ENCODE measurements at regions not wholly inside any gene's neighbourhood (a gene's known extent, or its start where the extent isn't known, plus 50 kb on each side); places are given as distances from the start of the nearest gene placed in this dataset.

- peaks cover 3% of the 10 kb centered on the region for H3K9me3 ChIP-seq (ENCODE audit: control insufficient read depth, low read length, poor library complexity, severe bottlenecking)
- H3K4me1 Mint-ChIP-seq, result no peaks in the 10 kb centered on the region
- H3K36me3 Mint-ChIP-seq (ENCODE audit: low read depth), result no peaks in the 10 kb centered on the region
- no peak overlapping the region for H3K4me3 Mint-ChIP-seq
- no peaks in the 10 kb centered on the region for H3K27me3 Mint-ChIP-seq
- DNase-seq (no peak), ATAC-seq (no peak)
- no peak overlapping the region for H3K27ac Mint-ChIP-seq
Observed at GRCh38 chr18:78559584-78559983, 420.0 kb upstream of the SALL3 start.

DNA sequence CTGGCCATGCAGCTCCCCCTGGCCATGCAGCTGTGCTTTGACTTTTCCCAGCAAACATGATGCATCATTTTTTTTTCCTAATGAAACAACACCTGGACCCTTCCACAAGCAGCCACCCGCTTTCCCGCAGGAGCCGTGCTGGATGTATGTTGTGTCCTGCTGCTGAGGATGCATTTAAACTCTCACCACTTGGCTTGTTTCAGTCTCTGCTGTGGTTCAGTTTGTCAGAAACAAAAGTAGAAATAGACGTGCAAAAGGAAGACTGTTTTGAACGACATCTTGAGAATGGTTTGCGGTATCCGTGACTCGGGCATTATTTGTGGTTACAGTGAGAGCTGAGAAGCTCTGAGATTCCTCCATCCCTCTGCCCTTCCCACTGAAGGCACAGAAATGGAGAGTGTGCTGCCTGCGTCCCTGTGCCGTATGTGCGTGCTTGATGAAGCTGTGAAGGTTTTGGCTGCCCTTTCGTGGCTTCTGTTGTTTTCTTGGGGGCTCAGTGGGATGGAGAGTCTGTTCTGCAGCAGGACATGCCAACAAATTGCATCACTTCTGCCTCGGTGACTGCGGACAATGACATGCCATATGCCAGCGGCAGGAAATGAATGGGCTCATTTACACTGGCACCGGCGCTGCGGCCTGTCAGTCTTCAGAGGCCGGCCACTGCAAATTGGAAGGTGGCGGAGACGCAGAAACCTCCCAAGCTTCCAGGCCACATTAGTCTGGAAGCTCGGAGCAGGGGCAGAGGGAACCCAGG, 417.7 kb upstream of the SALL3 start:
- no peaks in the 10 kb centered on the region for H3K36me3 Mint-ChIP-seq (ENCODE audit: low read depth)
- no peak overlapping the region for H3K4me3 Mint-ChIP-seq
- ATAC-seq (no peak), DNase-seq (no peak)
- no peaks in the 10 kb centered on the region for H3K9me3 ChIP-seq (ENCODE audit: control insufficient read depth, low read length, poor library complexity, severe bottlenecking)
- H3K27me3 Mint-ChIP-seq, result no peaks in the 10 kb centered on the region
- H3K27ac Mint-ChIP-seq, result no peak overlapping the region
- no peaks in the 10 kb centered on the region for H3K4me1 Mint-ChIP-seq

DNA sequence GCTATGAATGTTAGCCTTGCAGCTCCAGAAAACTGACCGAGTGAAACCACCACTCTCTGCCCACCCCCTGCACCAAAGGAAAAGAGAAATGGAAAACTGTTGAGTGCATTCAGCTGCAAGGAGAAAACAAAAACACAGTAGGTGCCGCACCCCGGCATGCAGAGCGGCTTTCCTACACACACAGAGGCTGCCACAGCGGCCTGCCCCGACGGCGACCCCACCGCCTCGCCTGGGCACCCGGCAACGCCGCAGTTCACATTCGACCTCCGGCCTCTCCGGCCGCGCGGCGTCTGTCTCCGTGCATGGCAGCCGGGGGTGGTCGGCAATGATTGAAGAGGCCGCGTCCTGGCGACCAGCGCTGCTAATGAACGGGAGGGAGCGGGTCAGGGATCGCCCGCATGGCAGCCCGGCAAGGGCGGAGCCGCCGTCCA, 417.1 kb upstream of the SALL3 start:
- Mint-ChIP-seq H3K36me3 (ENCODE audit: low read depth) (no peaks in the 10 kb centered on the region), H3K4me1 (no peaks in the 10 kb centered on the region), H3K4me3 (no peak overlapping the region), H3K27me3 (no peaks in the 10 kb centered on the region), H3K27ac (no peak overlapping the region)
- no peak for ATAC-seq
- DNase-seq, result no peak
- no peaks in the 10 kb centered on the region for H3K9me3 ChIP-seq (ENCODE audit: control insufficient read depth, low read length, poor library complexity, severe bottlenecking)

- H3K36me3 Mint-ChIP-seq (ENCODE audit: low read depth), result no peaks in the 10 kb centered on the region
- no peak for DNase-seq
- no peaks in the 10 kb centered on the region for H3K4me1 Mint-ChIP-seq
- no peak for ATAC-seq
- no peaks in the 10 kb centered on the region for H3K27me3 Mint-ChIP-seq
- no peak overlapping the region for H3K27ac Mint-ChIP-seq
- H3K9me3 ChIP-seq (ENCODE audit: control insufficient read depth, low read length, poor library complexity, severe bottlenecking), result no peaks in the 10 kb centered on the region
- H3K4me3 Mint-ChIP-seq, result no peak overlapping the region
Observed at GRCh38 chr18:78563110-78563509, 416.5 kb upstream of the SALL3 start.

GRCh38 chr18:78564030-78564429, 415.6 kb upstream of the SALL3 start:
- H3K27me3 Mint-ChIP-seq, result no peaks in the 10 kb centered on the region
- DNase-seq, result no peak

DNA sequence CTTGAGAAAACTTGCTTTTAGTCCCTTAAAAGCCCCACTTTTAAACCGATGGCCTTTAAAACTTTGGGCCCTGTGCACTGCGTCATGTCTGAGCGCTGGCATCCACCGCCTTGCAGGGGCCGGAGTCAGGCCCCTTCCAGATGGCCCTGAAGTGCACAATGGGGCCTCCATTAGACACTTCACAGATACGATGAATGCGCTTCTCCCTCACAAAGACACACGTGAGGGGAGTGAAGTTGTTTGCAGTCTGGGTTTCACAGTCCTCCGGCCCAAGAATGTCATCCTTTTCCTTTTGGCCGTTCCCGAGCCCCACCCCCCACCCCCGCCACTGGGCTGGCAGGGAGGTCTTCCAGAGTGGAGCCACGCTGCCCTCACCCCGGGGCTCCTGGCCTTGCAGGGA, 415.1 kb upstream of the SALL3 start:
- H3K4me1 Mint-ChIP-seq, result no peaks in the 10 kb centered on the region
- no peaks in the 10 kb centered on the region for H3K27me3 Mint-ChIP-seq
- no peak overlapping the region for H3K27ac Mint-ChIP-seq
- no peak overlapping the region for H3K4me3 Mint-ChIP-seq
- DNase-seq, result no peak
- H3K9me3 ChIP-seq (ENCODE audit: control insufficient read depth, low read length, poor library complexity, severe bottlenecking), result no peaks in the 10 kb centered on the region
- ATAC-seq, result no peak
- H3K36me3 Mint-ChIP-seq (ENCODE audit: low read depth), result no peaks in the 10 kb centered on the region

More at GRCh38 chr18:78564030-78564429, 415.6 kb upstream of the SALL3 start:
- Mint-ChIP-seq H3K36me3 (ENCODE audit: low read depth) (no peaks in the 10 kb centered on the region), H3K4me3 (no peak overlapping the region), H3K27ac (no peak overlapping the region), H3K4me1 (no peaks in the 10 kb centered on the region)
- no peaks in the 10 kb centered on the region for H3K9me3 ChIP-seq (ENCODE audit: control insufficient read depth, low read length, poor library complexity, severe bottlenecking)
- no peak for ATAC-seq

DNA sequence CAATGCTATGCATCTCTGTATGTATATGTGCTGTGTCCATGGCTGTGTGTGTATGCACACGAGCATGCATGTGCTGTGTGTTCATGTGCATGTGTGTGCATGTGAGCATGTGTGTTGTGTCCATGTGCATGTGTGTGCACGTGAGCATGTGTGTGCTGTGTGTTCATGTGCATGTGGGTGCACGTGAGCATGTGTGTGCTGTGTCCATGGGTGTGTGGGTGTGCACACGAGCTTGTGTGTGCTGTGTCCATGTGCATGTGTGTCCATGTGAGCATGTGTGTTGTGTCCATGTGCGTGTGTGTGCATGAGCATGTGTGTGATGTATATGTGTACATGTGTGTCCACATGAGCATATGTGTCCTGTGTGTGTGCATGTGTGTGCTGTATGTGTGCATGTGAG, 414.4 kb upstream of the SALL3 start:
- no peaks in the 10 kb centered on the region for H3K9me3 ChIP-seq (ENCODE audit: control insufficient read depth, low read length, poor library complexity, severe bottlenecking)

DNA sequence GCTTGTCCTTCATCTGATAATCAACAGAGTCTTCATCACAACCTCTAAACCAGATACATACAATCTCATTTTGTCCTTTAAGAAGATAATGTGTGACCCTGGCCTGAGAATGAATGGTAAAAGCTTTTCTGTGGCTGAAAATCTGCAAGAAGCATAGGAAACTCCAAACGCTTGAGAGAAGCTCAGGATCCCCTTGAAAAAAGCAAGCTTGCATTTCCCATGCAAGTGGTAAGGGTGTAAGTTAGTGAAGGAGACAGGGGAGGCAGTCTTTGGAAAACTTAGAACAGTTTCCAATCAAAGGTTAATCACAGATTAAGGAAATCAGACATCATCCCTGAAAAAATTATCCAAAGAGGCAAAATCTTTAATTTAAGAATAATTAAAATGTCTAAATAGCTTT, 413.6 kb upstream of the SALL3 start:
- Mint-ChIP-seq H3K36me3 (ENCODE audit: low read depth) (no peaks in the 10 kb centered on the region), H3K27ac (no peak overlapping the region), H3K4me1 (no peaks in the 10 kb centered on the region), H3K4me3 (no peak overlapping the region), H3K27me3 (no peaks in the 10 kb centered on the region)
- ATAC-seq (no peak), DNase-seq (no peak)
- H3K9me3 ChIP-seq (ENCODE audit: control insufficient read depth, low read length, poor library complexity, severe bottlenecking), result no peaks in the 10 kb centered on the region

More for the DNA sequence above, 414.4 kb upstream of the SALL3 start:
- H3K4me1 Mint-ChIP-seq, result no peaks in the 10 kb centered on the region
- H3K36me3 Mint-ChIP-seq (ENCODE audit: low read depth), result no peaks in the 10 kb centered on the region
- no peaks in the 10 kb centered on the region for H3K27me3 Mint-ChIP-seq
- ATAC-seq, result no peak
- H3K27ac Mint-ChIP-seq, result no peak overlapping the region
- no peak for DNase-seq
- H3K4me3 Mint-ChIP-seq, result no peak overlapping the region

GRCh38 chr18:78566720-78567119, 412.9 kb upstream of the SALL3 start:
- no peak overlapping the region for H3K27ac Mint-ChIP-seq
- no peaks in the 10 kb centered on the region for H3K9me3 ChIP-seq (ENCODE audit: control insufficient read depth, low read length, poor library complexity, severe bottlenecking)
- H3K4me3 Mint-ChIP-seq, result no peak overlapping the region
- H3K36me3 Mint-ChIP-seq (ENCODE audit: low read depth), result no peaks in the 10 kb centered on the region
- DNase-seq (no peak), ATAC-seq (no peak)
- no peaks in the 10 kb centered on the region for H3K4me1 Mint-ChIP-seq
- H3K27me3 Mint-ChIP-seq, result no peaks in the 10 kb centered on the region

GRCh38 chr18:78571063-78571785, 408.4 kb upstream of the SALL3 start:
- no peaks in the 10 kb centered on the region for H3K9me3 ChIP-seq (ENCODE audit: control insufficient read depth, low read length, poor library complexity, severe bottlenecking)
- Mint-ChIP-seq H3K27ac (no peak overlapping the region), H3K27me3 (no peaks in the 10 kb centered on the region), H3K4me3 (no peak overlapping the region), H3K36me3 (ENCODE audit: low read depth) (no peaks in the 10 kb centered on the region), H3K4me1 (no peaks in the 10 kb centered on the region)
- DNase-seq (no peak), ATAC-seq (no peak)

- ATAC-seq, result no peak
- H3K4me3 Mint-ChIP-seq, result no peak overlapping the region
- no peak for DNase-seq
- H3K36me3 Mint-ChIP-seq (ENCODE audit: low read depth), result no peaks in the 10 kb centered on the region
- H3K27me3 Mint-ChIP-seq, result no peaks in the 10 kb centered on the region
- no peak overlapping the region for H3K27ac Mint-ChIP-seq
- H3K9me3 ChIP-seq (ENCODE audit: control insufficient read depth, low read length, poor library complexity, severe bottlenecking), result no peaks in the 10 kb centered on the region
- H3K4me1 Mint-ChIP-seq, result no peaks in the 10 kb centered on the region
Observed at GRCh38 chr18:78571831-78572347, 407.7 kb upstream of the SALL3 start.

- H3K27me3 Mint-ChIP-seq, result no peaks in the 10 kb centered on the region
- DNase-seq, result no peak
- H3K4me1 Mint-ChIP-seq, result no peaks in the 10 kb centered on the region
- no peaks in the 10 kb centered on the region for H3K9me3 ChIP-seq (ENCODE audit: control insufficient read depth, low read length, poor library complexity, severe bottlenecking)
- H3K36me3 Mint-ChIP-seq (ENCODE audit: low read depth), result no peaks in the 10 kb centered on the region
- H3K4me3 Mint-ChIP-seq, result no peak overlapping the region
- H3K27ac Mint-ChIP-seq, result no peak overlapping the region
- no peak for ATAC-seq
Observed at GRCh38 chr18:78573773-78574172, 405.8 kb upstream of the SALL3 start.

DNA sequence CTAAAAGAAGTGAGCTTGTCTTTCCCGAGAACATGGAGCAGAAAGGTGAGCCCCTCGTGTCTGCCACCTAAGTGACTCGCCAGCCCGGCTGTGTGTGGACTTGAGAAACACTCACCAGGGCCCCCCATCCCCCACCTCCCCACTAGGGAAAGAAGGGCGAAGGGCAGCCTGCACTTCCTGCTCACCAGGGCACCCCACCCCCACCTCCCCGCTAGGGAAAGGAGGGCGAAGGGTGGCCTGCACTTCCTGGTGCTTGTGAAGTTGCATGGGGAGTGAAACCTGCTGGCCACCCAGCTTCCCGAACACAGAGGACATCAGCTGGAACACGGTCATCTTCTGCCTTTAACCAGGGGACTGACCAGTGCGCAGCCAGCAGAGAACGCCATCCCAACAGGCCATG, 402.7 kb upstream of the SALL3 start:
- DNase-seq (no peak), ATAC-seq (no peak)
- Mint-ChIP-seq H3K27me3 (no peaks in the 10 kb centered on the region), H3K4me1 (no peaks in the 10 kb centered on the region), H3K36me3 (ENCODE audit: low read depth) (no peaks in the 10 kb centered on the region), H3K4me3 (no peak overlapping the region), H3K27ac (no peak overlapping the region)
- no peaks in the 10 kb centered on the region for H3K9me3 ChIP-seq (ENCODE audit: control insufficient read depth, low read length, poor library complexity, severe bottlenecking)

DNA sequence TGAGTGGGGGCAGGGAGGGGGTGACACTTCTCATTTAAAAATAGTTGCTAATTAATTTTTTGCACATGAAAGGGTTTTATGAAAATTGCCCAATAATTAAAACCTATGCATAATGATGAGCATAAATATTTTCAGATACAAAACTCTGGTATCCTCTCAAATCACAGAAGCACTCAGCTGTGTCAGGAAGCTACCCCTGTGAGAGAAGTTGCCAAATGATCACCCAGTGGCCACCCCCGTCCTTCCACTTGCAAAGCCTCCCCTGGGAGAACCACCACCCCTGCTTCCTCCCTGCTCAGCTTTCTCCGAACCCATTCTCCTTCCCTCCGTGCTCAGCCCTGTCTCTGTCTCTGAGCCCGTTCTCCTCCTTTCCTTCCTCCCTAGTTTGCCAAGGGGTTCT, 400.2 kb upstream of the SALL3 start:
- no peaks in the 10 kb centered on the region for H3K9me3 ChIP-seq (ENCODE audit: control insufficient read depth, low read length, poor library complexity, severe bottlenecking)
- ATAC-seq, result no peak
- Mint-ChIP-seq H3K4me3 (no peak overlapping the region), H3K27me3 (no peaks in the 10 kb centered on the region), H3K36me3 (ENCODE audit: low read depth) (no peaks in the 10 kb centered on the region), H3K27ac (no peak overlapping the region), H3K4me1 (no peaks in the 10 kb centered on the region)
- DNase-seq, result no peak

Data from T-helper 17 cell (primary cell).